HG03025 (cell line): ENCODE measurements at regions not wholly inside any gene's neighbourhood (a gene's known extent, or its start where the extent isn't known, plus 50 kb on each side); places are given as distances from the start of the nearest gene placed in this dataset.
"Not testable (repeated sequence)": the region's sequence is repeated elsewhere in the genome, so short reads cannot be mapped to it uniquely, and the experiment has no call there.

Source experiments
- ATAC-seq: cut with Tn5 transposase; IDR thresholded peaks from one replicate; pipeline ENCODE4 v1.9.1; 2021; ENCODE audit warnings: mild to moderate bottlenecking, moderate library complexity; ENCODE audit not compliant: unreplicated experiment, low FRiP score

DNA sequence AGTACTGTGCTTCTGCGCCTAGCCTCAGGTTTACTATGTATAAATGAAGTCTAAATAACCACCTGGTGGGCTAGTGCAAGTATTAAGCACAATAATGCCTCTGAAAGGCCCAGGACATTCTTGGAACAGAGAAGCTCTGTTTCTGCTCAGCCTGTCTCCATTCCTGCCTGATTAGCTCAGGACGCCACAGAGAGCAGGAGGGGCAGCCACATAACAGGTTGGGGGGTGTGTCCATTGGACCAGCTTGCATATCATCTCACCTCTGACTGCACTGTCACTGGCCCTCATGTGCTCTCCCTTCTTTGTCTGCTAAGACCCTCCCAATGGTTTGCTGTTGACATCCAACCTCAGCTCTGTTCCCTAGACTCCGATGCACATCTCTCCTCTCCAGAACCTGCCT lies 52.8 kb upstream of the IKZF1 start:
- ATAC-seq, result no peak

DNA sequence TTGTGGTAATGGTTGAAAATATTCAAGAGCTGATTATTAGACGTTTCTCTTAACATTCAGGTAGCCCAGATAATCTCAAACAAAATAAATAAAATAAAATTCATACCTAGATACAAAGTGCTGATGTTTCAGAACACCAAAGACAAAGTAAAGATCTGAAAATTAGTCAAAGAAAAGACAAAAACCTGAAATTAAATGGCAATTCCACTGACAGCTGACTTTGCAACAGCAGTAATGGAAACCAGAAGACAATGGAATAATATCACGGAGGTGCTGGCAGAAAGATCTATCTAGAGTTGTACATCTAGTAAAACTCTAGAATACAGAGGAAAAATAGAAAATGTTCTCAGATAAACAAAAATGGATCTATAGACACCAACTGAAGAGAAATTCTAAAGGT lies 58.0 kb upstream of the IKZF1 start:
- no peak for ATAC-seq

DNA sequence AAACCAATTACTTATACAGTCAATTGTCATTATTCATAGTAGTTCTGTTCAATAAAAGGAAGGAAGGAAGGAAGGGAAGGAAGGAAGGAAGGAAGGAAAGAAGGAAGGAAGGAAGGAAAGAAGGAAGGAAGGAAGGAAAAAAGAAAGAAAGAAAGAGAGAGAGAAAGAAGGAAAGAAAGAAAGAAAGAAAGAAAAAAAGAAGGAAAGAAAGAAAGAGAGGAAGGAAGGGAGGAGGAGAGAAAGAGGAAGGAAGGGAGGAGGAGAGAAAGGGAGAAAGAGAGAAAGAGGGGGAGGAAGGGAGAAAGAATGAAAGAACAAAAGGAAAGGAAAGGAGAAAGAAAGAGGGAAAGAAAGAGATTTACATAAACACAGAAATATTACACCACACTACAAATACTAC lies 62.4 kb upstream of the IKZF1 start:
- not testable (repeated sequence) for ATAC-seq

DNA sequence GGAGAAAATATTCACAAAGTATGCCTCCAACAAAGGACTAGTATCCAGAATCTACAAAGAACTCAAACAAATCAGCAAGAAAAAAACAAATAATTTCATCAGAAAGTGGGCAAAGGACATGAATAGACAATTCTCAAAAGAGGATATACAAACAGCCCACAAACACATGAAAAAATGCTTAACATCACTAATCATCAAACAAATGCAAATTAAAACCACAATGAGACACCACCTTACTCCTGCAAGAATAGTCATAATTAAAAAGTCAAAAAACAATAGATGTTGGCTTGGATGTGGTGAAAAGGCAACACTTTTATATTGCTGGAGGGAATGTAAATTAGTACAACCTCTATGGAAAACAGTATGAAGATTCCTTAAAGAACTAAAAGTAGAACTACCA lies 63.8 kb upstream of the IKZF1 start:
- ATAC-seq, result not testable (repeated sequence)

DNA sequence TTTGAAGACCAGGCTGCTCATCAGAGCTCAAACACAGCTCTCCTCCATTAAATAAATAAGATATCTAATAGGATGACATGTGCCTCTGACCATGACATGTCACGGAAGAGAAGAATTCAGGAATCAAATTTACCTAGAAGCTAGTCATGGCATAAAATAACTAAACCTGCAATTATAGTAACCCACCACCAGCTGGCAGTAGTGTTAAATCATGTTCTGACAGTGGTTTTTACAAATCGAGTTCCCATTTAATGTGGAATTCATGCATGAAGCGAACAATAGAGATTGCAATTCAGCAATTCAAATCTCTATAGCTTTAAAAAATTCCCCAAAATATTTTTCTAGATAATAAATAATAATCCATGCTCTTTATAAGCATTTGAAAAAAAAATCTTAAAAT lies 74.6 kb upstream of the IKZF1 start:
- ATAC-seq, result no peak

DNA sequence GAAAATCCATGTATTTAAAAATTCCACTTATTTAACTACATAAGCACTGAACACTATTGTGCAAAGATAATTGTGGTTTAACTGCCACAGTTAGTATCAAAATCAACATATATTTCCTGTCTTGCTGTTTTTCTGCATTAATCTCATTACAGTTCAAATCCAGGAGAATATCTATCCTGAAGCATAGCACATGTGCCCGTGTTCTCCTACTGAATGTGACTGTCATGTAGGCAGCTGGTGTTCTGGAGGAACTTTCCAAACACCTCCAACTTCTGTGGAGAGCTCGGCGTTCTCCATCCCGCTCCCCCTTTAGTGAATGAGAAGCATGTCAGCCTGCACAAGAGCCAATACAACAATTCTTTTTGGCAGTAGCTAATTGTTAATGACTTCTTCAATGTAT lies 76.4 kb upstream of the IKZF1 start:
- no peak for ATAC-seq

DNA sequence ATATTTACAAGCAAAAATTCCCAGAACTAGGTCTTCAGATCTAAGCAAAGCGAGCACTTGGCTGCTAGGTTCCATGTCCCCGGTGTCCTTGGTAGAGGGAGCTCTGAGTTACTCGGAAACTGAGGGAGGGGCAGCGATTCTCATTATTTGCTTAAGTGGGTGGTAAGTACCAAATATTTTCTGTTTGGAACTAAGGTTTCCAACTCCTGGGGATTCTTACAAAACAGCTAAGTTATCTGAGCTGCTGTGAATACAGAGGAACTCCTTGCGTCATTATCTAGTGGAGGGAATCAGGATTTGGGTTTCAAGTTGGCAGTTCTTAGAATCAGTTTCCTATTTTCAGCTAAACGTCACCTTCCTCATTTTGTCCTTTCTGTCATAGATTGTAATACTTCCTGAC lies 76.8 kb upstream of the IKZF1 start:
- no peak for ATAC-seq

DNA sequence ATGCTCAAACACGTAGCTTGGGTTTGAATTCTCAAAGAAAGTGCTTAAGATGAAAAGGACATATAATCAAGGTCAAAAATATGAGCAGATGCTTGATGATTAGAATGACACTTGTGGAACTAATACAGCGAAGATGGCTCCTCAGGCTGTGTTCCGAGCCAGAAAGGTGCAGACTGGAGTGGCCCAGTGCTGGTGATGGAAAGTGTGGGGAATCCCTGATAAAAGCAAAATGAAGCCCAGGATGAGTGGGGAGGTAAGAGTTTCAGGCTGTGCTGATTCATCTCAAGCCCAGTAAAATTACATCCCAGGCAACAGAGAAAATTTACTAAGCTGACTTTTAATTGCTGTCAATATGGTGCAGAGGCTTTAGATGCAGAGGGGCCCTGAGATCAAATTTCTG lies 77.8 kb upstream of the IKZF1 start:
- ATAC-seq, result no peak

DNA sequence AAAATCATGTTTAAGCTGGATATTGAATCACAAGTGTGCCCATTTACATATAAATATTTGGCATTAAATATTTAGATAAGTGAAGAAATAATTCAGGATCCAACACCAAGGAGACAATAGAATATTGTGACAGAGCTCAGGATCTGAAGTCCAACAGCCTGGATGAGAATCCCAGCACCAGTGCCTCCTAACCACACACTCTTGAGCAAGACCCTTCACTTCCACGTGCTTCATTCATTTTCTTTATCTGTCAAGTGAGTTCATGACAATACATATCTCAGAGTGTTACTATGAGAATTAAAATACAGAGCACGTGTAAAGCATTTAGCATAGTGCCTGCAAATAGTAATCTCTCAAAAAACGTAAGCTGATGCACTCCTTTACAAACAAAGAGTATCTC lies 78.4 kb upstream of the IKZF1 start:
- ATAC-seq, result no peak

DNA sequence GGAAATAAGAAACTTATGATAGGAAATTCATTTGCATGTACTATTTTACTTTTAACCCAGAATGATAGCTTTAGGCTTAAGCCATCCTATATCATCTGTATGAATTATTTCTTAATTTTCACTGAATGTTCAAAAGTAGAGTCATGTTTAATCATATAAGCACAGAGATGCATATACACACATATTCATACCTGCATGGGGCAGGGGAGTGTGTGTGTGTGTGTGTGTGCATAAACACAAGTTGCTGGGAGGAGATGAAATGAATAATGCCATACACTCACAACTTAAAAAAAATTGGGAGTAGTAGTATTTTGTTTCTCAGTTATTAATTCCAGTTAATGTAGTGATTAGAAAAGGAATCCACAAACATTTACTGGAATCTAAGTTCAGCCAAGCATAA lies 83.1 kb upstream of the IKZF1 start:
- no peak for ATAC-seq

DNA sequence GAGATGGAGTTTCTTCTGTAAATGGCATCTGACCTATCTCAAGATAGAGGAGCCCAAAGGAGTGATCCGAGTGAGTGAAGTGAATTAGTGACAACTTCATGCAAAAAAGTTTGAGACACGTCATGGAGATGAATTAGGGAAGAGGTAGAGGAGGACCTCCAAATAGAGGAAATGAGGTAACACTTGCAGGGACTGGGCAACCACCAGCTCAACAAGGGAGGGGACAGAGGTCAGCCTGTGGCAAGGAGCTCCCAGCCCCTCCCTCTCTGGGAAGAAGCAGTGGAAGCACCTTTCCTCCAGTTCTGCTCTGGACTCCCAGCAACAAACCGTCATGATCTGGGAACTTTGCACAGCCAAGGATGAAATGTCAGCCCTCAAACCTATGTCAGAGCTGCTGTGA lies 83.5 kb upstream of the IKZF1 start:
- ATAC-seq, result no peak

DNA sequence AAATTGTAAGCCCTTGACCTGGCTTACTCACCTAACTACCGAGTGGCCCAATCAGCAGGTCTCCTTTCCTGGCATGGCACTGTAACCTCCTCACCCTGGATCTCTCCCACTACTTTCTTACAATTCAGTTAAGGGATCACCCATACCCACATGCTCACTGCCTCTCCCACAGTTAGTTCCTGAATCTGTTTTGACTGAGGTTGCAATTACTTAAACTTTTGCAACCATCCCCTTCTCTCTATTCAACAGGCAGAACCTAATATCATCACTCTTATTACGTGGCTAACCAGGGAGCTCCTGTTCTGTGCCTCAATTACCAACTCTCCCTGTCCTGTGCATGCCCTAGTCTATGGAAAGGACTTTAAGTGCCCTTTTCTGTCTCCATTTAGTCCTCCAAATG lies 84.2 kb upstream of the IKZF1 start:
- no peak for ATAC-seq

DNA sequence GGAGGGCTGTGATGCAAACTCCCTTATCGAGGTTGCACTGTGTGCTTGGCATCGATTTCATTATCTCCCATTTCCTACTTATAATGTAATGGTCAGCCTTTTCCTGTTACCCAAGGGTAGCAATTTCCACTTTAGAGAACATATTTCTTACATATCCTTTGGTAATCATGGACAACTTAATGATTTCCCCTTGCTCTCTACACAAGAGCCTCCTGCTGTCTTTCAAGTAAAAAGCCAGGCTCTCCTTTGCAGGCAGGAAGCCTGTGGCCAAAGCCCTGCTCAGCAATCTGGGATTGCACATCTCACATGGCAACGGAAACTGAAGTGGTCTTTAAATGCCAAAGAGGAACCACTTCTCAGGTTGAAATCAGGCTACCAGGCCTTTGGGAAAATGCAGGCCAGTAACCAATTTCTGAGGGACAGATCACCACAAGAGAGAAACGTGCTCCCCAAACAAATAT lies 86.7 kb upstream of the IKZF1 start:
- ATAC-seq, result no peak

DNA sequence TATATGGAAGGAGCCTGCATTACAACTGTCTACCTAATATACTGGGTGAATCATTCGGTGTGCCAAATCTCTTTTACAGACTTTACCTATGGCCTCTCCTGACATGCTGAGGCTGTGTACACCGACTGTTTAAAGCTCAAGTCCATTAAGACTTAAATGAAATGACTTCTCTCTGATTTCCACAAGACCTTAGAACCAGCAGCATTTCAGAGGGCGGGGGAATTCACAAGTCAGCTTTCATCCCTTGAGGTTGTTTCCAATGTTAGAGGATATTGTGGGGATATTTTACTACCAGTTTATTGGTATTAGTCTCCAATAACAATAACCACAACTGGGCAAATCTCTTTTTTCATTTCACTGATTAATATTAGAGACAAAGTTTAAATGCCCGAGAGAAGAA lies 87.1 kb upstream of the IKZF1 start:
- ATAC-seq, result no peak

DNA sequence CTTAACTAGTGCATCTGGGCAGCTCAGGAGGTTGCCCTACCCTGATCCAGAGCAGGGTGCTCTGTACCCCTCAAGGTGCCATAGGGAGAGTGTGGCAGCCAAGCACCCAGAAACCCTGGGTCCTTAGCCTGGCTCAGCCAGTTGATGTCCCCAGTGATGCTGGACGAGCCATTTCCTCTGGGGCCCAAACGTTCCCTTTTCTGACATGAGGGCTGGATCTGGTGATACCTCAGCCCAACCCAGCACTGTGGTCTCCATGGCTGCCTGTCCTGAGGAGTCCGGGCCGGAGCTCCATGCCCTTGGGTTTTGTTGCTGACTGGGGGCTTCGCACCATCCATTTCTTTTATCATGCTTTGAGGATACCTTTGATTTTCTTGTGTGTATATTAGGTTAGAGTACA lies 87.9 kb upstream of the IKZF1 start:
- ATAC-seq, result no peak

DNA sequence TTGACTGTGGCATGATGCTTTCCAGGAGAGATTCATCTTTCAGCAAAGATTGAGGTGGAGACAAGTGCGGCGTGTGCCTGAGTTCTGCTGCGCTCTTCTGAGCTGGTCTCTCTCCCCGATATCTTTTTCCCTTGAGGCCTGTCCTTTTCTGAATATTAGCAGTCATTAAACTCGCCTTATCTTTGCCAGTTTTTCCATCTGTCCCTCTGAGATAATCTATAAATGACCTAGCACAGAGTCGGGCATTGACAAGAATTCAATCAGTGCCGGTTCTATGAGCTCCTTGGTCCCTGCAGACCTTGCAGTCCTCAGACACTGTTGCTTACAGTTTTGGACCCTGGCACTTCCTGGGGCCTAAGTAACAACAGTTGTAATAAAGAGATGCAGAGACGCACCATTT lies 89.7 kb upstream of the IKZF1 start:
- ATAC-seq, result no peak

DNA sequence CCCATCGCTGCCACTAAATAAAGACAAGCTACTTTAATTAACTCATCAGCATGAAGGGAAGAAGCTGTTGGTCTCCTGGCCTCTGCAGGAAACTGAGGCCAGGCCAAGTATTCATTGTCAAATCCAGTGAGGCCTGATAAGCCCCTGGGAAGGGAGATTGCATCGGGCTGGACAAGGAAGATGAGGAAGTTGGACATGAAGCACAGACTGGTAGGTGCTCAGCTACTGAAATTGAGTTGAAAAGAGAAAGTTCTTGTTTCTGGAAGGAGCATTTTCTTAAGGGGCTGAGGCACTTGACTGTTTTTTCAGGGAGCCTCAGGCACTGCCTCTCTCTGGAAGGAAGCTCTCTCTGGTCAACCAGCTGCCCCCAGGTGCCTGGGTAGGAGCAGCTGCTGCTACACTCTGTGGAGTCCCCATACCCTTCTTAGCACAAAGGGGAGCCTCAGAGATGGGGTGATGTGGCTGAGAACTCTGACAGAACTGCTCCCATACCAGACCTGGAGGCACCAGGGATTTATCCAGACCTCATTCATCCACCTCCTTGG lies 90.3 kb upstream of the IKZF1 start:
- ATAC-seq, result no peak

DNA sequence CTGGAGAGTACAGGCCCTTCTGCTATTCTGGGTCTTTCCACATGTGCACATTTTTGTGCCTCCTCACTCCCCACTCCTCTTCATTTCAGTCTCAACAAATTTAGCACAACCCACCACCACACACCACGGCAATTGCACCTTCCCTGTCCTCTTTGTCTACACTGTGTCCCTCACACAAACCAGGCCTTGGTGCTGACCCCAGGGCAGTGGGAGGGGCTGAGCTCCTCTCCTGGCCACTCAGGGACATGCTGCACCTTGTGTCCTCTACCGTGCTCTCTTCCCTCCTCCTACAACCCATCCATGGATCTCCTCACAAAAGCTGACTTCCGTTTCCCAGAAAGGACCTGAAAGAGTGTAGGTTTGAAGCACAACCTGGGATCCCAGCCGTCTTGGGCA lies 90.9 kb upstream of the IKZF1 start:
- ATAC-seq, result no peak

DNA sequence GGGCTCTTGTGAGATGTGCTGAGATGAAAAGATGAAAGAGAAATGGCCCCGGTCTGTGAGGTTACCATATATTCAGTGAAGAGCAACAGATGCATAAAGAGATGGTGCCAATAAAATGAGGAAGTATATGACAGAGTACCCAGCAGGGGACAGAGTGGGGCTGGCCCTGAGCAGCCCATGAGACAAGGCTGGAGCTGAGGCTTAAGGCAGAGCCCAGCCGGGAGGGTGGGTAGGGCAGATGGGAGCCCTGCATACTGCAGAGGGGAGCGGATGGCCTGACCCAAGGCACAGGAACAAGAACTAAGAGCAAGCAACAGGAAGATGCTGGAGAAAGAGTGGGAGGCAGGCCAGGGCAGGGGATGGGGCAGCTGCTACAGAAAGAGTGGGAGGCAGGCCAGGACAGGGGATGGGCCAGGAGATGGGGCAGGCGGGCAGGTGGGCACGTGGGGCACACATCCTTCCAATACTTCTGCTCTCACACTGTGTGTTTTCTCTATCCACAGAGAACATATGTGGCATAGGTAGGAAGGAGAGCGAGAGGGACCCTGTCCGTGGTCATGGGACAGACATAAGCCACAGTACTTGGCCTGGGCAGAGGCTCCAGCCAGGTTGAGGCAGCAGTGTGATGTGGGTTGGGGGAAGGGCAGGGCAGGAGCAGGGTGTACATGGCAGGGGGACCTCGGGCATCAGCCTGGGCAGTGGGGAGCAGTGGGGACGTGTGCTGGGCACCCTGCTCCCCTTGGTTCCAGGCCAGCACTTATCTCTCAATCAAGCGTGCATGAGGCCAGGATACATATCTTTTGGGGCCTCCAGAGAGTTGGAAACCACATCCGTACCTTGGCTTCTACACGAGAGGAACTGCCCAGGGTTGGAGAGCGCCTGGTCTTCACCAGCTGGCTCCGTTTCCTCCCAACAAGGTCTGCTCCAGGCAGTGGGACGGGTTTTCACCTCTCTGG lies 91.6 kb upstream of the IKZF1 start:
- ATAC-seq, result no peak

DNA sequence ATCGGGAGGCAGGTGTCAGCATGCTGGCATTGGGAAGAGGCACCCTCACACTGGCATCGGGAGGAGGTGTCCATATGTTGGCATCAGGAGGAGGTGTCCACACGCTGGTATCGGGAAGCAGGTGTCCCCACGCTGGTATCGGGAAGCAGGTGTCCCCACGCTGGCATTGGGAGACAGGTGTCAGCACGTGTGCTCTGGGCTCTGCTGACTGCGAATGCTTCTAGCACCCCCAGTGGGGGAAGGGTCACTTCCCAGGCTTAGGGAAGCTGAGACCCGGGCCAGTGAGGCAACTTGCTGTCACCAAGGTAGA lies 92.5 kb upstream of the IKZF1 start:
- no peak for ATAC-seq

DNA sequence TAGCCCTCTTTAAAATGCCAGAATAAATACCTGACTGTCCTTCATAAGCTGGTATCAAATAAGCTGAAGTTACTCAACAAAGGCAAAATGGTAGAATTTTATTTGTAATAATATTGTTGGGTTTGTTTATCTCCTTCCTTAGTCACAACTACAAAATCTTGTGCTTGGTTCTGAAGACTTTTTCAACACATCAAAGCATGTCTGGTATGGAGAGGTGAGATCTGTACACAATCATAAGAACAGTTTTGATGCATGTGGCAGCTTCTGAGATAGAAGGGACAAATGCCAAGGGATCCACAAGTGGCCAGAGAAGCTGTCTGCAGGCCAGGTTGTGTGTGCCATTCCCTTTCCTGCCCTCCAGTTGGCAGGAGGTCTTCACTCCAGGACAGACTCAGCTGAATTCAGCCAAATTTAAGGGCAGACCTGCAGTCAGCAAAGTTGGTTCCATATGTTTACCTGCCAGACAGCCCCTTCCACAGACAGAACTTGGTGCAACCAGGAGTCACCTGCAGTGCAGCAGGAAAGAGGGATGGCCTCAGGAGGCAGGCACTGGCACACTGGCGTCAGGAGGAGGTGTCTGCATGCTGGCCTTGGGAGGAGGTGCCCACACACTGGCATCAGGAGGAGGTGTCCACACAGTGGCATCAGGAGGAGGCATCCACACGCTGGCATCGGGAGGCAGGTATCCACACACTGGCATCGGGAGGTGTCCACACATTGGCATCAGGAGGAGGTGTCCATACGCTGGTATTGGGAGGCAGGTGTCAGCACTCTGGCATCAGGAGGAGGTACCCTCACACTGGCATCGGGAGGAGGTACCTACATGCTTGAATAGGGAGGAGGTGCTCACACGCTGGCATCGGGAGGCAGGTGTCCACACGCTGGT lies 93.1 kb upstream of the IKZF1 start:
- no peak for ATAC-seq
